Head of caudate nucleus (tissue), 42 donors: ENCODE measurements at regions not wholly inside any gene's neighbourhood (a gene's known extent, or its start where the extent isn't known, plus 50 kb on each side); places are given as distances from the start of the nearest gene placed in this dataset.

ENCODE experiments used
- DNase-seq, 42 donors: peaks; one replicate each; pipeline versions ENCODE4 v3.0.0 to v3.0.0-alpha.2; 2020 to 2021; ENCODE audit warnings: mixed read lengths in 7 of 42
- intact Hi-C: fragments of 100-400 bp; cut with DNase I; formaldehyde crosslinking; loops from one replicate; pipeline ENCODE4 v1.15.0; 2022

GRCh38 chr6:81216668-81217067, 535.8 kb downstream of the TENT5A start:
- DNase-seq, result no peak
- intact Hi-C loops, result no loop called here

GRCh38 chr6:81215092-81215432, 537.4 kb downstream of the TENT5A start:
- DNase-seq, result no peak
- intact Hi-C loops, result no loop called here

- intact Hi-C loops, result no loop called here
Observed at GRCh38 chr6:81214414-81215091, 537.9 kb downstream of the TENT5A start.

GRCh38 chr6:81204731-81205130, 547.8 kb downstream of the TENT5A start:
- DNase-seq, result no peak
- intact Hi-C loops, result no loop called here

More at GRCh38 chr6:81214414-81215091, 537.9 kb downstream of the TENT5A start:
- peak in 1 of 42 donors; percentile 19 for DNase-seq

- intact Hi-C loops, result no loop called here
- no peak for DNase-seq
Observed at GRCh38 chr6:81194374-81194773, 558.1 kb downstream of the TENT5A start.

- DNase-seq, result peak in 4 of 42 donors; percentile 4 to 61 (median 23)
- intact Hi-C loops, result no loop called here
Observed at GRCh38 chr6:81172056-81172740, 580.3 kb downstream of the TENT5A start.

GRCh38 chr6:81169166-81169565, 583.3 kb downstream of the TENT5A start:
- intact Hi-C loops, result no loop called here
- no peak for DNase-seq

- intact Hi-C loops, result no loop called here
- no peak for DNase-seq
Observed at GRCh38 chr6:81166770-81167169, 585.7 kb downstream of the TENT5A start.

GRCh38 chr6:81158956-81159355, 593.5 kb downstream of the TENT5A start:
- intact Hi-C loops, result no loop called here
- DNase-seq, result no peak

GRCh38 chr6:81148751-81149150, 603.7 kb downstream of the TENT5A start:
- intact Hi-C loops, result no loop called here
- DNase-seq, result no peak

GRCh38 chr6:81145506-81145905, 607.0 kb downstream of the TENT5A start:
- intact Hi-C loops, result no loop called here
- no peak for DNase-seq

GRCh38 chr6:81144346-81144745, 608.1 kb downstream of the TENT5A start:
- intact Hi-C loops, result no loop called here
- no peak for DNase-seq

- no peak for DNase-seq
- intact Hi-C loops, result no loop called here
Observed at GRCh38 chr6:81138236-81138635, 614.2 kb downstream of the TENT5A start.

- intact Hi-C loops, result no loop called here
- no peak for DNase-seq
Observed at GRCh38 chr6:81130969-81131368, 621.5 kb downstream of the TENT5A start.

GRCh38 chr6:81130061-81130460, 622.4 kb downstream of the TENT5A start:
- no peak for DNase-seq
- intact Hi-C loops, result no loop called here

- no peak for DNase-seq
- intact Hi-C loops, result no loop called here
Observed at GRCh38 chr6:81128671-81129070, 623.8 kb downstream of the TENT5A start.

GRCh38 chr6:81126150-81126549, 626.3 kb downstream of the TENT5A start:
- no peak for DNase-seq
- intact Hi-C loops, result no loop called here

- DNase-seq, result no peak
- intact Hi-C loops, result no loop called here
Observed at GRCh38 chr6:81120280-81120679, 632.2 kb downstream of the TENT5A start.

- DNase-seq, result no peak
- intact Hi-C loops, result no loop called here
Observed at GRCh38 chr6:81105998-81106397, 646.5 kb downstream of the TENT5A start.

GRCh38 chr6:81098109-81098814, 654.2 kb downstream of the TENT5A start:
- intact Hi-C loops, result no loop called here

More at GRCh38 chr6:81098109-81098814, 654.2 kb downstream of the TENT5A start:
- DNase-seq, result no peak
